GM06990 (cell line): ENCODE measurements at regions not wholly inside any gene's neighbourhood (a gene's known extent, or its start where the extent isn't known, plus 50 kb on each side); places are given as distances from the start of the nearest gene placed in this dataset.

Source experiments
- DNase-seq: peaks from one replicate; pipeline ENCODE4 v3.0.0-alpha.2; 2011; ENCODE audit not compliant: insufficient read length; ENCODE audit errors: extremely low read depth
- H3K27me3 ChIP-seq: replicated peaks from 2 replicates; pipeline ENCODE4 v1.6.0; 2011; ENCODE audit warnings: low read length; ENCODE audit not compliant: control insufficient read depth, insufficient read depth
- H3K36me3 ChIP-seq: 2 replicates; pipeline ENCODE4 v1.5.1; 2011; ENCODE audit warnings: low read length; ENCODE audit not compliant: control insufficient read depth, insufficient read depth
- H3K4me3 ChIP-seq: replicated peaks from 2 replicates; pipeline ENCODE4 v1.5.1; 2011; ENCODE audit warnings: low read depth, mild to moderate bottlenecking, control low read depth, low read length
- TF ChIP-seq, protein P1 (sequence below): IDR thresholded peaks from 2 replicates; pipeline ENCODE4 v1.5.1; 2011; ENCODE audit warnings: low read length, control low read depth, mild to moderate bottlenecking, inconsistent platforms; ENCODE audit not compliant: insufficient read depth, poor library complexity, severe bottlenecking

DNA sequence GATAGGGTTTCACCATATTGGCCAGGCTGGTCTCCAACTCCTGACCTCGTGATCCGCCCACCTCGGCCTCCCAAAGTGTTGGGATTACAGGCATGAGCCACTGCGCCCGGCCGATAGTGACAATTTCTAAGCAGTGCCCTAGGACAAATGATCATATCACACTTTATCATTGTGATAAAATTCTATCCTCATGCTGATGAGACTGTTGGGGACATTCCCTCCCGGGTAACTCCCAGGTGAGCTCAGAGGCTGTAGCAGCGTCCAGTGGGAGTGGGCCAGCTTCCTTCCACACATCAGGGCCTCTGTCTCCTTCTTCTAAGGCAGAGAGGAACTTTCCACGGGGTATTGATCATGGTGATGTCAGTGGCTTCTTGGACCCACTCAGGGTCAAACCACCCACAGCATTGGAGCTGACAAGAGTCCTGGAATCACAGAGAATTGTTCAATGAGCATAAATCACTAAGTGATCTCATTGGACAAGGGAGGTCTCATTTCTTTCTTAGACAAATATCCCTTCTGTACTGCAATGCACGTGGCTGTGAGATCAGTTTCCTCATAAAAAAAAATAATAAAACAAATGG, 256.1 kb downstream of the KLF6 start:
- TF ChIP-seq, protein P1, sequence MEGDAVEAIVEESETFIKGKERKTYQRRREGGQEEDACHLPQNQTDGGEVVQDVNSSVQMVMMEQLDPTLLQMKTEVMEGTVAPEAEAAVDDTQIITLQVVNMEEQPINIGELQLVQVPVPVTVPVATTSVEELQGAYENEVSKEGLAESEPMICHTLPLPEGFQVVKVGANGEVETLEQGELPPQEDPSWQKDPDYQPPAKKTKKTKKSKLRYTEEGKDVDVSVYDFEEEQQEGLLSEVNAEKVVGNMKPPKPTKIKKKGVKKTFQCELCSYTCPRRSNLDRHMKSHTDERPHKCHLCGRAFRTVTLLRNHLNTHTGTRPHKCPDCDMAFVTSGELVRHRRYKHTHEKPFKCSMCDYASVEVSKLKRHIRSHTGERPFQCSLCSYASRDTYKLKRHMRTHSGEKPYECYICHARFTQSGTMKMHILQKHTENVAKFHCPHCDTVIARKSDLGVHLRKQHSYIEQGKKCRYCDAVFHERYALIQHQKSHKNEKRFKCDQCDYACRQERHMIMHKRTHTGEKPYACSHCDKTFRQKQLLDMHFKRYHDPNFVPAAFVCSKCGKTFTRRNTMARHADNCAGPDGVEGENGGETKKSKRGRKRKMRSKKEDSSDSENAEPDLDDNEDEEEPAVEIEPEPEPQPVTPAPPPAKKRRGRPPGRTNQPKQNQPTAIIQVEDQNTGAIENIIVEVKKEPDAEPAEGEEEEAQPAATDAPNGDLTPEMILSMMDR, result no peak
- Histone ChIP-seq H3K4me3 (no peak overlapping the region), H3K27me3 (no peaks in the 10 kb centered on the region; the same call in 1 of the 2 replicates), H3K36me3 (no peaks in the 10 kb centered on the region)
- DNase-seq, result no peak

DNA sequence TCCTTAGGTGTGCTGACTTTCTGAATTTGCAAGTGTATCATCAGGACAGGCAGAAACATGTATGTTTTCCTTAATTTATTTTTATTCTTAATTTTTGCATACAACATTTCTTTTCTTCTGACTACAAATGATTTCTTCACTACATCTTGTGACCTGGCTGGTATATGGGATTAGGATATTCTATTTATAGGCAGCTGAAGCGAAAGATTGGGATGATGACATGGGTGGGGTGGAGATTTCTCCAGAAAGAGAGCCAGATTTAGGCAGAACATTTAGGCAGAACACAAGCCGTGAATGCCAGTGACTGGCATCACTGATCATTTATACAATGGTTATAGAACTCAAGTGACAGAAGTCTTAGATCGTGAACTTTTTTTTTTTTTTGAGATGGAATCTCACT, 256.7 kb downstream of the KLF6 start:
- H3K4me3 ChIP-seq, result no peak overlapping the region
- DNase-seq, result no peak

DNA sequence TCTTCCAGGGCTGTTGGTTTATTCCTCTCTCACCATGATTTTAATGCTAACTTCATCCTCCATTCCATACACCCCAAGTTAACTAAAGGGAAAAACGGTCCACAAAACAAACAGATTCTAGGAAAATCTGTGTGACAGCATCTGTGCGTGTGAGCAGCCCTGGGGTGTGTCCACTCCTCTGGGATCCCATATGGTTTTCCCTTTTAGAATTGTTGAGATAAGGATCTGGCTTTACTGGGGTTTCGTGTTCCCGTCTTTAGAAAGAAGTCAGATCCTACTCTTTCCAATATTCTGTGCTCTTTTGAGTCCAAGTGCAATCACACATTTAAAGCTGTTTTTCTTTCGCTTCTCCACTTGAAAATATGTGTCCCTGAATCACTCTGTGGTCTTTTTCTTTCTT, 257.1 kb downstream of the KLF6 start:
- no peaks in the 10 kb centered on the region; the same call in 1 of the 2 replicates for H3K27me3 ChIP-seq
- TF ChIP-seq, protein P1, result no peak
- H3K36me3 ChIP-seq, result no peaks in the 10 kb centered on the region
- DNase-seq, result no peak
- H3K4me3 ChIP-seq, result no peak overlapping the region

More for the DNA sequence above, 256.7 kb downstream of the KLF6 start:
- Histone ChIP-seq H3K27me3 (no peaks in the 10 kb centered on the region; the same call in 1 of the 2 replicates), H3K36me3 (no peaks in the 10 kb centered on the region)
- TF ChIP-seq, protein P1, result no peak

DNA sequence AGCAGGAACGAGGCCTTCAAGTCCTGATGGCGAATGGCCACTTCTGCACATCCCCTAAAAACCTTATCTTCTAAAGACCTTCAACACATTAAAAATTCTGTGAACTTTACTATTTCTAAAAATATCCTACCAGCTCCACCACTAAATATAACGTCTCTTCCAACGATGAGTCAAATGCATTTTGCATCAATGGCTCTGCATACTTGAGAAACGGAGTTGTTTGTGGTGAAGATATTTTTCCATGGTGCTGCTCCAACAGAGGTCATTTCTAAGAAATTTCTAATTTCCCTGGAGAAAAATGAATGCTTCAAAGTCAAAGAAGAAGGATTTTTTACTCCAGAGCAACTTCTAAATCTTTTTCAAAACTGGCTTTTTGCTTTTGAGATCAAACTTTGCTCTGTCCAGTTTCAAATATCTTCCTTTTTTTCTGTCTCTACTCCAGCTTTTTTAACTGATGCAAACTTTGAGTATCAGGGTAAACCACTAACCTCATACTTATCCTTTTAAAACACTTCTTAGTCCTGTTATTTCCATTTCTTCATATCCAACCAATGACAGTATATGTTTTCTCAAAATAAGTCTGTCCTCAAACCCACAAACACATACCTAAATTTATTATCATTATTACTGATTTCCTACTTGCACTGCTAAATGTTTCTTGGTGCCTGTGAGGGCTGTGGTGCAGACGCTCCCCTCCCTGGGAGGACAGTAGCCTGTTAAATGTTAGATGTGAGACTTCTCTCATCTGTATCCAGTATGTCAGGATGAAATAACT, 258.1 kb downstream of the KLF6 start:
- Histone ChIP-seq H3K36me3 (no peaks in the 10 kb centered on the region), H3K27me3 (no peaks in the 10 kb centered on the region), H3K4me3 (no peak overlapping the region)
- TF ChIP-seq, protein P1, result no peak
- no peak for DNase-seq

DNA sequence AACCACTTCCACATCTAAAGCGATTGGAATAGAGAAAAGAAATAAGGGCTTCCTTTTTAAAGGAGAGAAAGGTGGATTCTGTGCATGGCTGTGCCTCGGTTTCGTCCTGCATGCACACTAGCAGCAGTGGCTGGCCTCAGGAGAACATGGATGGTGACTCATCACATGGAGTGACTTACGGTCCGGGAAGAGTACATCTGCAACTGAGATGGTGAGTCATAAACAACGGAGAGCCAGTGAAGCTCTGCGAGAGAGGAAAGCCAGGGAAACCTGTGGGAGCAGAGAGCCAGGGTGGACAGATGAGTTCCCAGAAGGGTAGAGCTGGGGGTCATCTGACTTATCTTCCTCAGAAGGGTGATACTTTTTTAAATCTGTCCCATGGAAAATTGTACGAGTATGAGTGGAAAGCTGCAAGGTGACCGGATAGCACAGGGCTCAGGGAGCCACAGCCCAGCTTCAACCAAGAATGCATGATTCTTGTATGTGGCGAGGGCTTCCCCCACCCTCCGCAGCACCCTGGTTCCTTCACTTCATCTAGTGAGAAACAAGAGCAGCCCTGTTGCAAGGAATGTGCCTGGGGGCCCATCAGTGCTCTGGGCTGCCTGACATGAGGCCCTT, 259.1 kb downstream of the KLF6 start:
- Histone ChIP-seq H3K27me3 (no peaks in the 10 kb centered on the region), H3K36me3 (no peaks in the 10 kb centered on the region), H3K4me3 (no peak overlapping the region)
- DNase-seq, result no peak
- TF ChIP-seq, protein P1, result no peak
